Activated CD8-positive, alpha-beta memory T cell treated with anti-CD3 and anti-CD28 coated beads, Interleukin-2, amount 10 ng/mL, durations not matched to agents 7 days and 5 days (primary cell): ENCODE measurements at regions not wholly inside any gene's neighbourhood (a gene's known extent, or its start where the extent isn't known, plus 50 kb on each side); places are given as distances from the start of the nearest gene placed in this dataset.

ENCODE experiments used
- ATAC-seq: fragments of 150-1000 bp; cut with Tn5 transposase; one replicate; pipeline ENCODE4 v1.10.0; 2021; ENCODE audit warnings: moderate library complexity
- CTCF ChIA-PET: fragments of 350-600 bp; sonication (Branson Sonifier 250); formaldehyde crosslinking; loops from one replicate; lab custom pipeline; 2021; ENCODE audit warnings: antibody characterized with exemption; lab: Charles Lee
- DNase-seq: peaks from one replicate; pipeline ENCODE4 v3.0.0-alpha.2; 2020
- H3K27ac Mint-ChIP-seq: one replicate; pipeline ENCODE4 v1.8.0; 2021; ENCODE audit warnings: mild to moderate bottlenecking, mixed read lengths
- H3K27me3 Mint-ChIP-seq: one replicate; pipeline ENCODE4 v1.8.0; 2021; ENCODE audit warnings: mixed read lengths
- H3K36me3 Mint-ChIP-seq: one replicate; pipeline ENCODE4 v1.8.0; 2021; ENCODE audit warnings: mild to moderate bottlenecking, mixed read lengths
- H3K4me1 Mint-ChIP-seq: one replicate; pipeline ENCODE4 v1.8.0; 2021; ENCODE audit warnings: mixed read lengths
- H3K4me3 Mint-ChIP-seq: one replicate; pipeline ENCODE4 v1.8.0; 2021; ENCODE audit warnings: mild to moderate bottlenecking, moderate library complexity, mixed read lengths
- H3K9me3 Mint-ChIP-seq: one replicate; pipeline ENCODE4 v1.8.0; 2022; ENCODE audit warnings: low read depth, mixed read lengths

DNA sequence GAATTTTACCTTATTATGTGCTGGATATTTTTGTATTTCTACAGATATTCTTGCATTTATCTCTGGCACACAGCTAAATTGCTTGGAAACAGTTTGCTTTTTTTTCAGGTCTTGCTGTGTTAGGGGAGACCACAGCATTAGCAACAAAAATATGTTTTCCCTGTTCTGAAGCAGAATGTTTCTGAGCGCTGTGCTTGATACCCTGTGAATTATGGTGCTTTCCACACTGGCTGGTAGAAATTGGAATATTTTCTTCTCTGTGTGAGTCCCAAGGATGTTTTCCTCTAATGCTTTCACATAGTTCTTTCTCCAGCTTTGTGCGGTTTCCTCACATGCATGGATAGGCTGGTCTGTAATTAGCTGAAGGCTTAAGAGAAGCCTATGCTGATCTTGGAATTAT lies 651.6 kb upstream of the IGFBP3 start:
- Mint-ChIP-seq H3K27ac (no peak overlapping the region), H3K9me3 (peaks cover 13% of the 10 kb centered on the region), H3K4me1 (no peaks in the 10 kb centered on the region), H3K36me3 (no peaks in the 10 kb centered on the region), H3K4me3 (no peak overlapping the region), H3K27me3 (no peaks in the 10 kb centered on the region)
- DNase-seq (no peak), ATAC-seq (no peak)
- CTCF ChIA-PET, result no interaction called here

DNA sequence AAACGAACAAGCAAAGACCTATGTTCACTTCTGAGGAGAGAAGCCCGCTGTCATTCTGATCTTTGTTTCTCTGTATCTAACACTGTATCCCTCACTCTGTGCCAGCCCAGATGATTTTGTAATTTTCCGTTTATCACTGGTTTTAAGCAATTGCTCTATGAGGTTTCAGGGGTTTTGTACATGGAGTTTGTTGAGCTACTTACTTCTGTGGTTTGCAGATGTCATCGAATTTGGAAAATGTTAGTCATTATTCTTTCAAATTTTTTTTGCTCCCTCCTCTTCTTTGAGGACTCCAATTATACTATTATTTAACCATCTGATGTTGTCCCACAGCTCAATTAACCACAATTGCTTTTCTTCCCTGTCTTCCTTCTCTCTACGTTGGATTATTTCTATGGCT lies 650.9 kb upstream of the IGFBP3 start:
- Mint-ChIP-seq H3K9me3 (peaks cover 11% of the 10 kb centered on the region), H3K27me3 (no peaks in the 10 kb centered on the region), H3K36me3 (no peaks in the 10 kb centered on the region), H3K27ac (no peak overlapping the region), H3K4me1 (no peaks in the 10 kb centered on the region), H3K4me3 (no peak overlapping the region)
- CTCF ChIA-PET, result no interaction called here
- no peak for ATAC-seq
- no peak for DNase-seq

DNA sequence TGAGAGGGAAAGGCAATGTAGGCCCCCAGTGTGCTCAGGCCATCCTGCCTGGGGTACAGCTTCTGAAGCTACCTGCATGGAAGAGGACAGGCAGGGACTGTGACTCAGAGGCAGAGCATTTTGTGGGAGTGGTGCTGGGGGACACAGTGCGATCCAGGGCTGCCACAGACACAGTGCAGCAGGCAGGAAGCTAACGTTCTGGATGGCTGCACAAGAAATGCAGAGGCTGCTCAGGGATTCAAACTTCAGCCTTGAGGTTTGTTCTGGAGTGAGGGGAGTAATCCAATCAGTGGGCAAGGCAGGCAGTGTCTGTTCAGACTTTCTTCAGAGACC lies 648.0 kb upstream of the IGFBP3 start:
- H3K27me3 Mint-ChIP-seq, result no peaks in the 10 kb centered on the region
- DNase-seq, result no peak
- H3K9me3 Mint-ChIP-seq, result peaks cover 12% of the 10 kb centered on the region
- no peak overlapping the region for H3K27ac Mint-ChIP-seq
- CTCF ChIA-PET, result no interaction called here
- no peaks in the 10 kb centered on the region for H3K36me3 Mint-ChIP-seq
- H3K4me3 Mint-ChIP-seq, result no peak overlapping the region
- H3K4me1 Mint-ChIP-seq, result no peaks in the 10 kb centered on the region
- ATAC-seq, result no peak

DNA sequence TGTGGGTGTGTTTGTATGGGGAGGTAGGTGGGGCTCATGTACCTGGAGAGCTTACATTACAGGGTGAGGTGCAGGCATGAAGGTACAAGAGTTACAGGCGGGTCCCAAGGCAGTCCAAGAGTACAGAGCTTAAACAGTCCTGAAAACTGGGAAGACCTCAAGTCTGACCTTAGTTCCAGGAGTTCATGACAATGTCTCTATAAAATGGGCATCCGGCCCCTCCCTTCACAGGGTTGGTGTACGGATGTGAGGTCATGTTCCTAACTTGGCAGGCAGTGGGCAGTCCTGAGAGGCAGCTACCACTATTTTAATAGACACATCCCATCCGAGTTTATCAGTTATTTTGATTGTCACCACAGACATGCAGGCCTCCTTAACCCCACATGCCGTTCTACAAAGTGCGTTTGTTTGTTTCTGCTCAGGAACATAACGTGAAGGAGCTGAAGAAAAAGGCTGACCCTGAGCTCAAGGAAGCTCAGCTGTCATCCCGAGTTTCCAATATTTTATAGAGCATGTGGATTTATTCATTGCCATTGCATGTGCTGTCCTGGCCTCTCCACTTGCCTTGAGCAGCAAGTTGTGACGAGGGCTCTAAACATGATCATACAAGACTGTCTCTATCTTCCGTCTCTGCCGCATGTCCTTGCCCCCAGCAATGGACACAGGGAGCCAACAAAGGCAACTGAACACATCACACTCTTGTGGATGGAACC lies 647.5 kb upstream of the IGFBP3 start:
- no peak for ATAC-seq
- H3K4me1 Mint-ChIP-seq, result no peaks in the 10 kb centered on the region

DNA sequence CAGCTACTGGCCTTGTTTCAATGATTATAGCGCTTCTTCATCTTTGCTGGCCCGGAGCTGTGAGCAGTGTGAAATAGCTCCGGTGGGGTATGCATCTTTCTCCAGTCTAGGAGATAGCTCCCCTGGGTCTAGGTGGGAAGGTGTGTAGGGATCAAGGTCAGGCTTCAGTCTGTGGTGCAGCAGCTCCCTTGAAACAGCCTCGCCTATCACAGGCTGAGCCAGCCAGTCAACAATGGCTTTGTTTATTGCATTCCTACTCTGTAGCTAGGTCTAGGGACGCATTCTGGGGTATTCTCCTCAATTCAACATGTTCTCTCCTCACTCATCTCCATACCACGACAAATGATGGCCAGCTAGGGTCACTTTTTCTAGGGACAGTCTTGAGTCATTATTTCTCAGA lies 646.8 kb upstream of the IGFBP3 start:
- H3K36me3 Mint-ChIP-seq, result no peaks in the 10 kb centered on the region
- no peak for DNase-seq
- no peaks in the 10 kb centered on the region for H3K27me3 Mint-ChIP-seq
- no peak overlapping the region for H3K27ac Mint-ChIP-seq
- H3K4me3 Mint-ChIP-seq, result no peak overlapping the region
- H3K9me3 Mint-ChIP-seq, result peaks cover 7% of the 10 kb centered on the region
- H3K4me1 Mint-ChIP-seq, result no peaks in the 10 kb centered on the region
- ATAC-seq, result no peak
- CTCF ChIA-PET, result no interaction called here

More for the DNA sequence above, 647.5 kb upstream of the IGFBP3 start:
- Mint-ChIP-seq H3K36me3 (no peaks in the 10 kb centered on the region), H3K4me3 (no peak overlapping the region), H3K27me3 (no peaks in the 10 kb centered on the region), H3K9me3 (peaks cover 9% of the 10 kb centered on the region), H3K27ac (no peak overlapping the region)
- CTCF ChIA-PET, result no interaction called here
- DNase-seq, result no peak

DNA sequence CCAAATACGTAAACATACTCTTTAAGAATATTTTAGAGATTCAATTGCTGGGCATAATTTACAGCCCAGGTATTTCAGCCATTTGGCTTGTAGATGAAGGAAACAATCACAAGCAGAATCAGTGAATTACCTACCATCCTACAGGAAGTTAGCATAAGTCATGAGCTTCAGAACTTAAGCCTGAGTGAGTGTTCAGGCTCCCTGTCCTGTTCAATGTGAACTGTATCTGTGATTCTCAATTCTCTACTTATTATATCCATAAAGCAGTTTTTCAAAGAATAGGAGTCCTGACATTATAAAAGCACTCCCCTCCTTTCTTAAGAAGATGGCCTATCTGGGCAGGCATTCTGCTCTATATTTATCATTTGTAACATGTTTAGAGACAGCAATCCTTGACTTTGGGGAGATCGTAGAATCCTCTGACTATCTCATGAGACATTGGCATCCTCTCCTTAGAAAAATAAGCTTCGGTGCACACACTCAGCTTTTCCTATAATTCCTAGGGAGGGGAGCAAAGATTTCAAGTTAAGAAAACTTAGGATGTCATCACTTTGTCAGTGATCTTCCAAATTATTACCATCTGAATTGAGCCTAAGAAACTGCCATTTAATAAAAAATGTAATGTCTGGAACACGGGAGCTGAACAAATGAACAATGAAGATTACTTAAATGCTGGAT lies 645.2 kb upstream of the IGFBP3 start:
- H3K36me3 Mint-ChIP-seq, result no peaks in the 10 kb centered on the region
- no peak overlapping the region for H3K4me3 Mint-ChIP-seq
- H3K4me1 Mint-ChIP-seq, result no peaks in the 10 kb centered on the region
- DNase-seq (no peak), ATAC-seq (no peak)
- peaks cover 5% of the 10 kb centered on the region for H3K9me3 Mint-ChIP-seq
- H3K27me3 Mint-ChIP-seq, result no peaks in the 10 kb centered on the region
- no peak overlapping the region for H3K27ac Mint-ChIP-seq
- CTCF ChIA-PET, result no interaction called here

DNA sequence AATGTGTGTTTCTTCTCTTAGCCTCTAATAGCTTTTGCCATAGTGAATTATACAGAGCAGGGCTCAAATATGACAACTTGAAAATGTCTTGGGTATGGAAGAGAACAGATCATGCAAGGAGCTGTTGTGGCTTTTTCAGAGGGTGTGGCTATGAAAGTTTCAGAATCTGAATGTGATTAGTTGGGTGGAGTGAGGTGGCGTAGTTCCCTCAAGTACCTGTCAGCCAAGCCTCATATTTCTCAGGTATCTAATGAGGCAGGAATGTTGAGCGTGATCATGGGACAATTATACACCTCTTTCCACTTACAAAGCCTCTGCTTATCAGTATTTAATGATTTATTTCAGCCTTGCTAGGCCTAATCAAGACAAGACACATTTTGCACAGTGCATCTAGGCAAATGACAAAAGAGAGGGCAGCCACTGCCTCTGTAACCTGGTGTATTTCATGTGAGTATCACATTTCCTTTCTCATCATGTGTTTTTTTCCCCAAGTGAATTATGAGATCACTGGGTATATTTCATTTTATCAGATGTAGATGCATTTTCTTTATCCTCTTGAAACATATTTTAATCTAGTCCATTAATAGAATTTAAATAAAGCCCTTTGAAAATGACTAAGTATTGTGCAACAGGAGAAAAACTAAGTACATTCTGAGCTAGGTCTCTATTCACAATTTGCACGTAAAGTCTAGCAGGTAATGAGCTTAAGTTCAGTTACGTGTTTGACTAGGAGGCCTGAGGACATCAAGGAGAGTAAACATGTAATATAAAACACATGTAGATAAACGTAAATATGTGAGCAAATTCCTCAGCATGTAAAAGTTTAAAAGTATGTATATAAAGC lies 644.4 kb upstream of the IGFBP3 start:
- Mint-ChIP-seq H3K4me1 (no peaks in the 10 kb centered on the region), H3K27ac (no peak overlapping the region), H3K9me3 (peaks cover 7% of the 10 kb centered on the region), H3K4me3 (no peak overlapping the region), H3K27me3 (no peaks in the 10 kb centered on the region), H3K36me3 (no peaks in the 10 kb centered on the region)
- CTCF ChIA-PET, result no interaction called here
- no peak for DNase-seq
- ATAC-seq, result no peak

DNA sequence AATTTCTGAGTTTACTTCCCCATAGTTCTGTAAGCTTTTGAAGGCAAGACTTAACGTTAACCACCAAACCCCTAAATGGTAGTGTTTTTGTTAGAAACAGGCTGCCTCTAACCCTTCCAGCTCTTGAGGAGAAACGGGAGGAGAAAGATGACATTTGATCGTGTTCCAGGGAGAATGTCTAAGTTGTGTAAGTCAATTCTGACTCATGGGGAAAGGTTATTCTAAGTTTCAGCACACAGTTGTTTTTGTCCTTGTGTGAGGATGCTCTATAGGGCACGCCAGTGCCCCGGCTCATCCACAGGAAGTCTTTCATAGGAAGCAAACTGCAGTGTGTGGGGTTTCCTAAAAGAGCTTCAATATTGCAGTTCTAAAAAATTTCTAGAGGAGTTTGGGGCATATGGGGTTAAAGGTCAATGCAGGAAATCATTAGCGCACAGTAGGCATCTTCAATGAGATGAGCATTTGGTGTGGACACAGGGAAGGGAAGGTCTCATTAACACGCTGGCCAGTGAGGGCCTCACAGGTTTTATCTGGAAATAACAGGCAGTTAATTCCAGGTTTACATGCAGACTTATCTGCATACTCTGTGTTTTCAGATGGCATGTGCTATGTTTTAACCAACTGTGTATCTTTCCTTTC lies 638.2 kb upstream of the IGFBP3 start:
- Mint-ChIP-seq H3K27ac (no peak overlapping the region), H3K4me3 (no peak overlapping the region), H3K4me1 (no peaks in the 10 kb centered on the region), H3K9me3 (peaks cover 4% of the 10 kb centered on the region), H3K36me3 (no peaks in the 10 kb centered on the region), H3K27me3 (no peaks in the 10 kb centered on the region)
- DNase-seq (no peak), ATAC-seq (no peak)
- CTCF ChIA-PET, result no interaction called here

DNA sequence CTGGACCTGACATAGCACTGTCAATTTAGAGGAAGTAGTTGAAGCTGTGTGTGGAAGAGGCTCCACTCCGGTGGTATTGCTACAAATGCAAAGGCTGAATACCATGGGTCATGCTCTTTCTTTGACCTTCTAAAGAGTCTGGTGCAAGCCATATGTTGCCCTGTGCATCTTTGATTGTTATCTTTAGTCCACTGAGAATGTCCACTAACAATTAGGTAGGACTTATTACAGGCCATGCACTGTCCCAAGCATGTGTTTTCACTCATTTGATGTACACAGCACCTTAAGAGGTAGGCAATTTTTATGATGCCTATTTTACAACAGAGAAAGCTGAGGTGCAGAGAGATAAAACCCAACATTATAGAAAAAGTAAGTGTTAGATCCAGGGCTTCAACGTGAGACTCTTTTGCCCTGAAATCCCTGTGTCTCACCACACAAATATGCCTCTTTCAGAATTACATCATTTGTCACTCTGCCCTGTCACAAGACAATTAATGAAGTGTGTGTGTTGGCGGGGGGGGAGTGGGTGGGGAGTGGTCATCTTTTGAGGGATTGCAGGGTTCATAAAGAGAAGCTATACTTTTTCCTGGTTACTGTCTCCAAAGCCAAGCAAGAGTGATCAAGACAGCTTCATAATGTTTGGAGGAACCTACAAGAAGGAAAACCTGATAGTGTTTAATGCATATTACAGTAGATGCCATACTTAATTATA lies 637.6 kb upstream of the IGFBP3 start:
- DNase-seq, result no peak
- H3K27me3 Mint-ChIP-seq, result no peaks in the 10 kb centered on the region

DNA sequence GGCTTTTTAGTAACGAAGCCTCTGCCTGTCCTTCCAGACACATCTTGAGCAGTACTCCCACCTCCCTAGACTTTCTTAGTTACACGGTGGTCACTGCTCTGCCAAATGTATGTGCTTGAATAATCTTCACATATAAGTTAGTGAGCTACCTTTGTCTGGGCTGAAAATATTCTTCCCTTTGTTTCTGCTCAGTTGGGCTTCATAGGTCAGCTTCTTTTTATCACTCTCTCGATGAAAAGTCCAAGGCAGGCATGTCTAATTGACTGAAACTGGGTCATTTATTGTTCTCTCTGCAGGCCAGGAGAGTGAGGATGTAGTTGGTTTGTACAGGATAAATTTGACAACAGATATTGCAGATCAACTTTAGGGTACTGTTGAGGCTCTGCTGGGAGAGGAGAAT lies 636.7 kb upstream of the IGFBP3 start:
- ATAC-seq (no peak), DNase-seq (no peak)
- H3K27ac Mint-ChIP-seq, result no peak overlapping the region
- CTCF ChIA-PET, result no interaction called here
- peaks cover 4% of the 10 kb centered on the region for H3K9me3 Mint-ChIP-seq
- no peak overlapping the region for H3K4me3 Mint-ChIP-seq
- no peaks in the 10 kb centered on the region for H3K27me3 Mint-ChIP-seq
- H3K4me1 Mint-ChIP-seq, result no peaks in the 10 kb centered on the region
- H3K36me3 Mint-ChIP-seq, result no peaks in the 10 kb centered on the region

More for the DNA sequence above, 637.6 kb upstream of the IGFBP3 start:
- H3K4me1 Mint-ChIP-seq, result no peaks in the 10 kb centered on the region
- peaks cover 4% of the 10 kb centered on the region for H3K9me3 Mint-ChIP-seq
- no peaks in the 10 kb centered on the region for H3K36me3 Mint-ChIP-seq
- no peak for ATAC-seq
- H3K4me3 Mint-ChIP-seq, result no peak overlapping the region
- H3K27ac Mint-ChIP-seq, result no peak overlapping the region
- CTCF ChIA-PET, result no interaction called here

DNA sequence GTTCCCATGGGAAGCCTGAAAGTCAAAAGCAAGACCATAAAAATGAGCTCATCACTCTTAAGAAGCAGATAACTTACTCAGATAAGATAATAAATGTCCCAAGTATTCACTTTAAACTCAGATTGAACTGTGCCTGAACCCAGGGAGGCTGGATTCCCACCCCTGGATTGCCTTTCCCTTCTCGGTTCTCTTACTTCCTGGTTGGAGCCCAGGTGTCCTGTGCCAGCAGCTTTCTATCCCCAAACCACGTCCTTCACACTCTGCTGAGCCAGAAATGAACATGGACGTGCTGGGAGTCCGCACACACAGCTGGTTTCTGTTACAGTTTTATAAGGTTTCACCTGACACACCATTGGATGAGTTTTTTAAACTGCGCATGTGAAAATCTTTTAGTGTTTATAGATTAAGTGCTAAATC lies 636.2 kb upstream of the IGFBP3 start:
- no peak overlapping the region for H3K27ac Mint-ChIP-seq
- CTCF ChIA-PET, result no interaction called here
- H3K27me3 Mint-ChIP-seq, result no peaks in the 10 kb centered on the region
- DNase-seq, result no peak
- no peaks in the 10 kb centered on the region for H3K36me3 Mint-ChIP-seq
- no peak overlapping the region for H3K4me3 Mint-ChIP-seq
- H3K9me3 Mint-ChIP-seq, result peaks cover 5% of the 10 kb centered on the region
- no peak for ATAC-seq
- H3K4me1 Mint-ChIP-seq, result no peaks in the 10 kb centered on the region

DNA sequence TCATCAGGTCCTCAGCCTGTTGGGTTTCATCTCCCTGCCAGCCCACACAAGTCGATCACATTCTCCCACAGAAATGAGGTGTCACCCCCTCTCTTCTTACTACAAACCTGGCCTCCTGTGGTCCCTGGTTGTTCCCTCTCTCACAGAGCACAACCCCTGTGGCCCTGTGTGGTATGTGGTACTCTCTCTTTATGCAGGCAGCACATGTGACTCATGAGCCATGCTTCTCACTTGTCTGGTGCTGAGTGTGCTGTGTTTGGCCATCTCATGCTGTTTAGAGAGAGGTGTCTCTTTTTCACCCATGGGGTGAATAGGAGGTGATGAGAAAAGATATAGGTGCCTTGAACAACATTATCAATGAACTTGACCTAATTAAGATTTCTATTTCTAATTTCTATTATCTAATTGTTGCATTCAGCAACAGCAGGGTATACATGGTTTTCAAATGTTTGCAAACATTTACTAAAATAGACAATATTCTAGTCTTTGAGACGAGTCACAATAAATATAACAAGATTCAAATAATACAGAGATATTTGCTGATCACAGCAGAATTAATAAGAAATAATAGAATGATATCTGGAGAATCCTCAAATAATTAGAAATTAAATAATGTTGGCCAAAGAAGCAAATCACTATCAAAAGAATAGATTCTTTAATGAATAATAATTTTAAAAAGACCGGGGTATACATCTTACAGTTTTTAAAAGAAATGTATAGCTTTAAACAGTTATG lies 633.8 kb upstream of the IGFBP3 start:
- Mint-ChIP-seq H3K9me3 (peaks cover 2% of the 10 kb centered on the region), H3K27me3 (no peaks in the 10 kb centered on the region), H3K36me3 (no peaks in the 10 kb centered on the region), H3K27ac (no peak overlapping the region), H3K4me1 (no peaks in the 10 kb centered on the region), H3K4me3 (no peak overlapping the region)
- DNase-seq, result no peak
- CTCF ChIA-PET, result no interaction called here
- no peak for ATAC-seq
